ENCODE measurements at regions not wholly inside any gene's neighbourhood (a gene's known extent, or its start where the extent isn't known, plus 50 kb on each side); places are given as distances from the start of the nearest gene placed in this dataset.

- no peak for DNase-seq
- Mint-ChIP-seq H3K27me3 (no peaks in the 10 kb centered on the region), H3K27ac (no peak overlapping the region), H3K9me3 (no peaks in the 10 kb centered on the region), H3K4me1 (no peaks in the 10 kb centered on the region), H3K36me3 (no peaks in the 10 kb centered on the region), H3K4me3 (no peak overlapping the region)
- CTCF ChIA-PET = no interaction called here
Measured at GRCh38 chr15:93708724-93709445, 522.5 kb upstream of the MCTP2 start.

GRCh38 chr15:93707751-93708150, 523.6 kb upstream of the MCTP2 start:
- no peaks in the 10 kb centered on the region for H3K4me1 Mint-ChIP-seq
- no peak for DNase-seq
- H3K27me3 Mint-ChIP-seq = no peaks in the 10 kb centered on the region
- H3K27ac Mint-ChIP-seq = no peak overlapping the region
- no peaks in the 10 kb centered on the region for H3K36me3 Mint-ChIP-seq
- CTCF ChIA-PET = no interaction called here
- H3K4me3 Mint-ChIP-seq = no peak overlapping the region
- no peaks in the 10 kb centered on the region for H3K9me3 Mint-ChIP-seq

GRCh38 chr15:93706495-93707292, 524.7 kb upstream of the MCTP2 start:
- H3K9me3 Mint-ChIP-seq = no peaks in the 10 kb centered on the region
- CTCF ChIA-PET = no interaction called here

GRCh38 chr15:93705753-93706455, 525.5 kb upstream of the MCTP2 start:
- Mint-ChIP-seq H3K4me1 (no peaks in the 10 kb centered on the region), H3K27me3 (no peaks in the 10 kb centered on the region), H3K36me3 (no peaks in the 10 kb centered on the region), H3K27ac (no peak overlapping the region), H3K4me3 (no peak overlapping the region), H3K9me3 (no peaks in the 10 kb centered on the region)
- no peak for DNase-seq
- CTCF ChIA-PET = no interaction called here

More at GRCh38 chr15:93706495-93707292, 524.7 kb upstream of the MCTP2 start:
- no peaks in the 10 kb centered on the region for H3K4me1 Mint-ChIP-seq
- H3K27ac Mint-ChIP-seq = no peak overlapping the region
- no peak for DNase-seq
- H3K36me3 Mint-ChIP-seq = no peaks in the 10 kb centered on the region
- no peak overlapping the region for H3K4me3 Mint-ChIP-seq
- H3K27me3 Mint-ChIP-seq = no peaks in the 10 kb centered on the region

- no peaks in the 10 kb centered on the region for H3K4me1 Mint-ChIP-seq
- CTCF ChIA-PET = no interaction called here
- DNase-seq = no peak
- no peak overlapping the region for H3K27ac Mint-ChIP-seq
- H3K36me3 Mint-ChIP-seq = no peaks in the 10 kb centered on the region
- H3K4me3 Mint-ChIP-seq = no peak overlapping the region
- H3K9me3 Mint-ChIP-seq = no peaks in the 10 kb centered on the region
- H3K27me3 Mint-ChIP-seq = no peaks in the 10 kb centered on the region
Measured at GRCh38 chr15:93703092-93703739, 528.1 kb upstream of the MCTP2 start.

- no peaks in the 10 kb centered on the region for H3K36me3 Mint-ChIP-seq
- no peaks in the 10 kb centered on the region for H3K9me3 Mint-ChIP-seq
- no peak for DNase-seq
- CTCF ChIA-PET = no interaction called here
- H3K4me1 Mint-ChIP-seq = no peaks in the 10 kb centered on the region
- no peaks in the 10 kb centered on the region for H3K27me3 Mint-ChIP-seq
- no peak overlapping the region for H3K27ac Mint-ChIP-seq
- no peak overlapping the region for H3K4me3 Mint-ChIP-seq
Measured at GRCh38 chr15:93700051-93700450, 531.3 kb upstream of the MCTP2 start.

- CTCF ChIA-PET = no interaction called here
- no peak for DNase-seq
- no peaks in the 10 kb centered on the region for H3K4me1 Mint-ChIP-seq
- H3K27me3 Mint-ChIP-seq = no peaks in the 10 kb centered on the region
- H3K9me3 Mint-ChIP-seq = no peaks in the 10 kb centered on the region
- no peaks in the 10 kb centered on the region for H3K36me3 Mint-ChIP-seq
- H3K27ac Mint-ChIP-seq = no peak overlapping the region
- H3K4me3 Mint-ChIP-seq = no peak overlapping the region
Measured at GRCh38 chr15:93694033-93694432, 537.3 kb upstream of the MCTP2 start.

GRCh38 chr15:93683651-93684050, 547.7 kb upstream of the MCTP2 start:
- H3K4me3 Mint-ChIP-seq = no peak overlapping the region
- DNase-seq = no peak
- no peaks in the 10 kb centered on the region for H3K36me3 Mint-ChIP-seq
- no peak overlapping the region for H3K27ac Mint-ChIP-seq
- CTCF ChIA-PET = no interaction called here
- H3K4me1 Mint-ChIP-seq = no peaks in the 10 kb centered on the region
- peaks cover 19% of the 10 kb centered on the region for H3K9me3 Mint-ChIP-seq
- no peaks in the 10 kb centered on the region for H3K27me3 Mint-ChIP-seq

GRCh38 chr15:93671387-93671943, 559.9 kb upstream of the MCTP2 start:
- no peak overlapping the region for H3K4me3 Mint-ChIP-seq
- peaks cover 2% of the 10 kb centered on the region for H3K9me3 Mint-ChIP-seq
- DNase-seq = no peak
- H3K36me3 Mint-ChIP-seq = no peaks in the 10 kb centered on the region
- no peak overlapping the region for H3K27ac Mint-ChIP-seq
- CTCF ChIA-PET = no interaction called here
- no peaks in the 10 kb centered on the region for H3K27me3 Mint-ChIP-seq
- no peaks in the 10 kb centered on the region for H3K4me1 Mint-ChIP-seq

GRCh38 chr15:93670931-93671330, 560.4 kb upstream of the MCTP2 start:
- Mint-ChIP-seq H3K27me3 (no peaks in the 10 kb centered on the region), H3K27ac (no peak overlapping the region), H3K4me3 (no peak overlapping the region), H3K36me3 (no peaks in the 10 kb centered on the region), H3K9me3 (peaks cover 2% of the 10 kb centered on the region), H3K4me1 (no peaks in the 10 kb centered on the region)
- CTCF ChIA-PET = no interaction called here
- no peak for DNase-seq

GRCh38 chr15:93664213-93664956, 567.0 kb upstream of the MCTP2 start:
- DNase-seq = no peak
- H3K4me3 Mint-ChIP-seq = no peak overlapping the region
- no peak overlapping the region for H3K27ac Mint-ChIP-seq
- no peaks in the 10 kb centered on the region for H3K9me3 Mint-ChIP-seq
- H3K27me3 Mint-ChIP-seq = no peaks in the 10 kb centered on the region
- no peaks in the 10 kb centered on the region for H3K4me1 Mint-ChIP-seq
- no peaks in the 10 kb centered on the region for H3K36me3 Mint-ChIP-seq
- CTCF ChIA-PET = interaction anchor here (0.7 kb wide), 1 partner anchor 615 kb away, joined by 3 read pairs; no protein-coding TSS in a partner anchor

- Mint-ChIP-seq H3K27me3 (no peaks in the 10 kb centered on the region), H3K4me1 (no peaks in the 10 kb centered on the region), H3K36me3 (no peaks in the 10 kb centered on the region), H3K27ac (no peak overlapping the region), H3K9me3 (no peaks in the 10 kb centered on the region), H3K4me3 (no peak overlapping the region)
- CTCF ChIA-PET = no interaction called here
- no peak for DNase-seq
Measured at GRCh38 chr15:93662162-93662885, 569.0 kb upstream of the MCTP2 start.
